PC-9 (cell line): ENCODE measurements at regions not wholly inside any gene's neighbourhood (a gene's known extent, or its start where the extent isn't known, plus 50 kb on each side); places are given as distances from the start of the nearest gene placed in this dataset.

Experiments
- BruUV-seq: library from RNA; stranded (reverse); fragments of 400-500 nt; replicated peaks from 2 replicates; lab custom pipeline; 2021; lab: Mats Ljungman, UMichigan
- CTCF ChIA-PET: fragments of 300-600 bp; sonication (Branson Sonifier 250); formaldehyde crosslinking; loops from one replicate; lab custom pipeline; 2022; ENCODE audit warnings: antibody characterized with exemption; lab: Charles Lee
- POLR2A ChIA-PET: fragments of 300-600 bp; sonication (Branson Sonifier 250); formaldehyde crosslinking; loops from one replicate; lab custom pipeline; 2022; ENCODE audit warnings: antibody characterized with exemption; ENCODE audit not compliant: unreplicated experiment; lab: Charles Lee
- DNase-seq, 2 experiments: peaks; one replicate each; pipeline versions ENCODE4 v3.0.0 to v3.0.0-alpha.2; 2015 to 2022; ENCODE audit warnings: mixed read lengths in 1 of 2
- H2AFZ ChIP-seq: fragments of 200-600 bp; sonication (generic); 2 replicates; pipeline ENCODE4 v1.8.1; 2017; ENCODE audit warnings: antibody characterized with exemption
- H3F3A ChIP-seq: fragments of 200-600 bp; sonication (generic); 2 replicates; pipeline ENCODE4 v1.8.1; 2017; ENCODE audit warnings: antibody characterized with exemption, mild to moderate bottlenecking, low read depth; ENCODE audit not compliant: insufficient read depth
- H3K27ac ChIP-seq: fragments of 200-600 bp; sonication (generic); 2 replicates; pipeline ENCODE4 v1.6.1; 2016; ENCODE audit warnings: mixed run types
- H3K27me3 ChIP-seq: fragments of 200-600 bp; sonication (generic); 2 replicates; pipeline ENCODE4 v1.6.1; 2016; ENCODE audit warnings: low read depth, mixed run types; ENCODE audit not compliant: insufficient read depth
- H3K36me3 ChIP-seq: fragments of 200-600 bp; sonication (generic); 2 replicates; pipeline ENCODE4 v1.6.1; 2016; ENCODE audit warnings: low read depth, mixed run types
- H3K4me1 ChIP-seq: fragments of 200-600 bp; sonication (generic); replicated peaks from 2 replicates; pipeline ENCODE4 v1.6.1; 2016; ENCODE audit warnings: mixed run types; ENCODE audit not compliant: insufficient read depth
- H3K4me2 ChIP-seq: fragments of 200-600 bp; sonication (generic); 2 replicates; pipeline ENCODE4 v1.6.1; 2017; ENCODE audit warnings: mixed run types
- H3K4me3 ChIP-seq: fragments of 200-600 bp; sonication (generic); 2 replicates; pipeline ENCODE4 v1.6.1; 2016; ENCODE audit warnings: mixed run types
- H3K79me2 ChIP-seq: fragments of 200-600 bp; sonication (generic); 2 replicates; pipeline ENCODE4 v1.6.1; 2017; ENCODE audit warnings: low read depth, mixed run types
- H3K9me2 ChIP-seq: fragments of 200-600 bp; sonication (generic); 2 replicates; pipeline ENCODE4 v1.8.1; 2017; ENCODE audit warnings: mild to moderate bottlenecking; ENCODE audit not compliant: insufficient read depth
- H3K9me3 ChIP-seq: fragments of 200-600 bp; sonication (generic); 2 replicates; pipeline ENCODE4 v1.8.1; 2016; ENCODE audit warnings: low read depth; ENCODE audit not compliant: insufficient read depth
- H4K20me1 ChIP-seq: fragments of 200-600 bp; sonication (generic); 2 replicates; pipeline ENCODE4 v1.8.1; 2017; ENCODE audit not compliant: insufficient read depth
- CTCF ChIP-seq: fragments of 200-600 bp; sonication (generic); conservative IDR thresholded peaks from 2 replicates; pipeline ENCODE4 v1.6.1; 2017; ENCODE audit warnings: mixed run types, antibody characterized with exemption, mild to moderate bottlenecking, moderate library complexity
- EZH2 ChIP-seq: fragments of 200-600 bp; sonication (generic); IDR thresholded peaks from 2 replicates; pipeline ENCODE4 v1.8.0; 2017; ENCODE audit warnings: antibody characterized with exemption, low read depth
- intact Hi-C: fragments of 100-400 bp; cut with micrococcal nuclease; formaldehyde crosslinking; loops from one replicate; pipeline ENCODE4 v1.10.0; 2022; ENCODE audit not compliant: unreplicated experiment

- Histone ChIP-seq H3K27ac (no peak overlapping the region), H3K27me3 (no peaks in the 10 kb centered on the region), H3K36me3 (no peaks in the 10 kb centered on the region), H3F3A (no peaks in the 10 kb centered on the region), H3K9me3 (no peaks in the 10 kb centered on the region), H3K4me1 (peaks cover 4% of the 10 kb centered on the region), H4K20me1 (no peaks in the 10 kb centered on the region), H3K9me2 (no peaks in the 10 kb centered on the region), H2AFZ (no peak overlapping the region), H3K79me2 (no peaks in the 10 kb centered on the region), H3K4me3 (no peak overlapping the region), H3K4me2 (no peak overlapping the region)
- POLR2A ChIA-PET: no interaction called here
- BruUV-seq: no TSS peak
- intact Hi-C loops: no loop called here
- TF ChIP-seq CTCF: no peak
- no peak for TF ChIP-seq EZH2
- no peak for DNase-seq
- CTCF ChIA-PET: no interaction called here
Measured at GRCh38 chr7:36016648-36017047, 136.4 kb upstream of the EEPD1 start.

GRCh38 chr7:36017111-36017510, 135.9 kb upstream of the EEPD1 start:
- no peaks in the 10 kb centered on the region for H3F3A ChIP-seq
- H3K4me2 ChIP-seq: no peak overlapping the region
- H3K27me3 ChIP-seq: no peaks in the 10 kb centered on the region
- H3K27ac ChIP-seq: no peak overlapping the region
- DNase-seq: no peak
- POLR2A ChIA-PET: no interaction called here
- BruUV-seq: no TSS peak
- TF ChIP-seq EZH2 (no peak), CTCF (no peak)
- H2AFZ ChIP-seq: no peak overlapping the region
- no peaks in the 10 kb centered on the region for H3K9me2 ChIP-seq
- no peaks in the 10 kb centered on the region for H3K79me2 ChIP-seq
- H3K9me3 ChIP-seq: no peaks in the 10 kb centered on the region
- no peak overlapping the region for H3K4me3 ChIP-seq
- CTCF ChIA-PET: no interaction called here
- H3K36me3 ChIP-seq: no peaks in the 10 kb centered on the region
- H3K4me1 ChIP-seq: peaks cover 4% of the 10 kb centered on the region
- intact Hi-C loops: no loop called here
- H4K20me1 ChIP-seq: no peaks in the 10 kb centered on the region

- no peak for DNase-seq
- Histone ChIP-seq H2AFZ (no peak overlapping the region), H3K4me1 (peaks cover 4% of the 10 kb centered on the region), H3K4me2 (no peak overlapping the region), H3K4me3 (no peak overlapping the region), H3F3A (no peaks in the 10 kb centered on the region), H3K36me3 (no peaks in the 10 kb centered on the region), H3K79me2 (no peaks in the 10 kb centered on the region), H4K20me1 (no peaks in the 10 kb centered on the region), H3K27me3 (no peaks in the 10 kb centered on the region), H3K9me3 (no peaks in the 10 kb centered on the region), H3K27ac (no peak overlapping the region), H3K9me2 (no peaks in the 10 kb centered on the region)
- ChIA-PET POLR2A (no interaction called here), CTCF (interaction anchor here (0.6 to 0.7 kb wide), 2 partner anchors 171 to 1679 kb away, joined by 3 read pairs; no protein-coding TSS in a partner anchor)
- BruUV-seq: no TSS peak
- TF ChIP-seq CTCF: no peak
- TF ChIP-seq EZH2: no peak
- intact Hi-C loops: no loop called here
Measured at GRCh38 chr7:36018816-36019484, 134.1 kb upstream of the EEPD1 start.
